ENCODE measurements at regions not wholly inside any gene's neighbourhood (a gene's known extent, or its start where the extent isn't known, plus 50 kb on each side); places are given as distances from the start of the nearest gene placed in this dataset.

DNA sequence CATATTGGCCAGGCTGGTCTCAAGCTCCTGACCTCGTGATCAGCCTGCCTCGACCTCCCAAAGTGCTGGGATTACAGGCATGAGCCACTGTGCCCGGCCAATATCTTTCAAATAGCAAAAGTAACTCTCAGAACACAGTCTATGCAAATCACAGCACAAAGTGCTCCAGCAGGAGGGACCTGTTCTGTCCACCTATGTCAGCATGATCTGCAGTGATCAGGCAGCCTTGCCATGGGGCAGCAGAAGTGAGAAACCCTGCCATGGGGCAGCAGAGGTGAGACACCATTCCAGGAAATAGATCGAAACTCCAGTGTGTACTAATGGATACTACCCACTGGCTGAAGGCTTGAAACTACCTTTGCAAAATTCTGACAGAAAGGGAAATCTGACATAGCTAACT, 78.5 kb upstream of the EIF5 start:
- TF ChIP-seq PREB (CRISPR knock-in tag; IDR thresholded peaks at IDR 0.05; ENCODE audit: borderline replicate concordance) (no peak), CREB1 (CRISPR knock-in tag; IDR thresholded peaks at IDR 0.05) (no peak), JUN (CRISPR knock-in tag; IDR thresholded peaks at IDR 0.05) (no peak), ZBTB43 (CRISPR knock-in tag; IDR thresholded peaks at IDR 0.05) (no peak), TEAD4 (CRISPR knock-in tag; IDR thresholded peaks at IDR 0.05) (no peak), CREM (CRISPR knock-in tag; IDR thresholded peaks at IDR 0.05) (no peak)
- TF ChIP-seq, protein P1, sequence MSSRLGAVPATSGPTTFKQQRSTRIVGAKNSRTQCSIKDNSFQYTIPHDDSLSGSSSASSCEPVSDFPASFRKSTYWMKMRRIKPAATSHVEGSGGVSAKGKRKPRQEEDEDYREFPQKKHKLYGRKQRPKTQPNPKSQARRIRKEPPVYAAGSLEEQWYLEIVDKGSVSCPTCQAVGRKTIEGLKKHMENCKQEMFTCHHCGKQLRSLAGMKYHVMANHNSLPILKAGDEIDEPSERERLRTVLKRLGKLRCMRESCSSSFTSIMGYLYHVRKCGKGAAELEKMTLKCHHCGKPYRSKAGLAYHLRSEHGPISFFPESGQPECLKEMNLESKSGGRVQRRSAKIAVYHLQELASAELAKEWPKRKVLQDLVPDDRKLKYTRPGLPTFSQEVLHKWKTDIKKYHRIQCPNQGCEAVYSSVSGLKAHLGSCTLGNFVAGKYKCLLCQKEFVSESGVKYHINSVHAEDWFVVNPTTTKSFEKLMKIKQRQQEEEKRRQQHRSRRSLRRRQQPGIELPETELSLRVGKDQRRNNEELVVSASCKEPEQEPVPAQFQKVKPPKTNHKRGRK (CRISPR knock-in tag; IDR thresholded peaks at IDR 0.05; ENCODE audit: borderline replicate concordance), result no peak
- TF ChIP-seq, protein P2, sequence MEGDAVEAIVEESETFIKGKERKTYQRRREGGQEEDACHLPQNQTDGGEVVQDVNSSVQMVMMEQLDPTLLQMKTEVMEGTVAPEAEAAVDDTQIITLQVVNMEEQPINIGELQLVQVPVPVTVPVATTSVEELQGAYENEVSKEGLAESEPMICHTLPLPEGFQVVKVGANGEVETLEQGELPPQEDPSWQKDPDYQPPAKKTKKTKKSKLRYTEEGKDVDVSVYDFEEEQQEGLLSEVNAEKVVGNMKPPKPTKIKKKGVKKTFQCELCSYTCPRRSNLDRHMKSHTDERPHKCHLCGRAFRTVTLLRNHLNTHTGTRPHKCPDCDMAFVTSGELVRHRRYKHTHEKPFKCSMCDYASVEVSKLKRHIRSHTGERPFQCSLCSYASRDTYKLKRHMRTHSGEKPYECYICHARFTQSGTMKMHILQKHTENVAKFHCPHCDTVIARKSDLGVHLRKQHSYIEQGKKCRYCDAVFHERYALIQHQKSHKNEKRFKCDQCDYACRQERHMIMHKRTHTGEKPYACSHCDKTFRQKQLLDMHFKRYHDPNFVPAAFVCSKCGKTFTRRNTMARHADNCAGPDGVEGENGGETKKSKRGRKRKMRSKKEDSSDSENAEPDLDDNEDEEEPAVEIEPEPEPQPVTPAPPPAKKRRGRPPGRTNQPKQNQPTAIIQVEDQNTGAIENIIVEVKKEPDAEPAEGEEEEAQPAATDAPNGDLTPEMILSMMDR (IDR thresholded peaks at IDR 0.05), result no peak
- TF ChIP-seq, protein P3, sequence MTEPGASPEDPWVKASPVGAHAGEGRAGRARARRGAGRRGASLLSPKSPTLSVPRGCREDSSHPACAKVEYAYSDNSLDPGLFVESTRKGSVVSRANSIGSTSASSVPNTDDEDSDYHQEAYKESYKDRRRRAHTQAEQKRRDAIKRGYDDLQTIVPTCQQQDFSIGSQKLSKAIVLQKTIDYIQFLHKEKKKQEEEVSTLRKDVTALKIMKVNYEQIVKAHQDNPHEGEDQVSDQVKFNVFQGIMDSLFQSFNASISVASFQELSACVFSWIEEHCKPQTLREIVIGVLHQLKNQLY (CRISPR knock-in tag; IDR thresholded peaks at IDR 0.05), result no peak

Measured in WTC11 (cell line).